ENCODE measurements at regions not wholly inside any gene's neighbourhood (a gene's known extent, or its start where the extent isn't known, plus 50 kb on each side); places are given as distances from the start of the nearest gene placed in this dataset.

DNA sequence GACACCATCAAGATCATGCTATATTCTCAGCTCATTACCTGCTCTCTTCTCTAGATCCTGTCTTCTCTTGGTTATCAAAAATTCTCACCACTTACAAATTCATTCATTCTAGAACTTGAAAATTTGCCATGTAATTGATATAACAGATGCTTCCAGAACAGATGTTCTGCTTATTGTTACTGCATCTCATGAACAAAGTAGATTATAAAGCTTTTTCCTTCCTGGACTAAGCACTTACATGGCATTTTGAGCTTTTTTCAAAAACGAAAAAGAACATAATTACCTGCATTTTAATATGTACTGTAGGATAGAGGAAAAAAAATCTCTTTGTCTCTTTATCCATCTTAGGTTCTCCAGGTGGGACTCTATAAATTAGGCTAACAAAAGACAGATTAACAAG is 79.6 kb upstream of the CREB1 start:
- H4K20me1 ChIP-seq (ENCODE audit: insufficient read depth, low read length), result no peaks in the 10 kb centered on the region
- no peak overlapping the region for H3K9ac ChIP-seq (ENCODE audit: low read length)
- H3K4me1 ChIP-seq (ENCODE audit: low read length), result no peaks in the 10 kb centered on the region
- H3K79me2 ChIP-seq (ENCODE audit: low read length), result no peaks in the 10 kb centered on the region
- no peak overlapping the region for H3K4me3 ChIP-seq (ENCODE audit: low read length)
- H3K27ac ChIP-seq (ENCODE audit: low read length), result no peak overlapping the region
- H3K9me3 ChIP-seq (ENCODE audit: insufficient read depth, low read length), result no peaks in the 10 kb centered on the region
- H2AFZ ChIP-seq (ENCODE audit: low read depth, low read length), result no peak overlapping the region
- H3K36me3 ChIP-seq (replicated peaks; ENCODE audit: low read depth, low read length), result no peaks in the 10 kb centered on the region
- TF ChIP-seq, protein P1, sequence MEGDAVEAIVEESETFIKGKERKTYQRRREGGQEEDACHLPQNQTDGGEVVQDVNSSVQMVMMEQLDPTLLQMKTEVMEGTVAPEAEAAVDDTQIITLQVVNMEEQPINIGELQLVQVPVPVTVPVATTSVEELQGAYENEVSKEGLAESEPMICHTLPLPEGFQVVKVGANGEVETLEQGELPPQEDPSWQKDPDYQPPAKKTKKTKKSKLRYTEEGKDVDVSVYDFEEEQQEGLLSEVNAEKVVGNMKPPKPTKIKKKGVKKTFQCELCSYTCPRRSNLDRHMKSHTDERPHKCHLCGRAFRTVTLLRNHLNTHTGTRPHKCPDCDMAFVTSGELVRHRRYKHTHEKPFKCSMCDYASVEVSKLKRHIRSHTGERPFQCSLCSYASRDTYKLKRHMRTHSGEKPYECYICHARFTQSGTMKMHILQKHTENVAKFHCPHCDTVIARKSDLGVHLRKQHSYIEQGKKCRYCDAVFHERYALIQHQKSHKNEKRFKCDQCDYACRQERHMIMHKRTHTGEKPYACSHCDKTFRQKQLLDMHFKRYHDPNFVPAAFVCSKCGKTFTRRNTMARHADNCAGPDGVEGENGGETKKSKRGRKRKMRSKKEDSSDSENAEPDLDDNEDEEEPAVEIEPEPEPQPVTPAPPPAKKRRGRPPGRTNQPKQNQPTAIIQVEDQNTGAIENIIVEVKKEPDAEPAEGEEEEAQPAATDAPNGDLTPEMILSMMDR (IDR thresholded peaks at IDR 0.05; ENCODE audit: low read depth, low read length), result no peak
- TF ChIP-seq EZH2phosphoT487 (IDR thresholded peaks at IDR 0.05; ENCODE audit: low read depth), result no peak
- no peak overlapping the region for H3K4me2 ChIP-seq (ENCODE audit: low read length)
- peaks cover 10% of the 10 kb centered on the region; the same call in 1 of the 2 replicates for H3K27me3 ChIP-seq (ENCODE audit: low read depth, low read length)

DNA sequence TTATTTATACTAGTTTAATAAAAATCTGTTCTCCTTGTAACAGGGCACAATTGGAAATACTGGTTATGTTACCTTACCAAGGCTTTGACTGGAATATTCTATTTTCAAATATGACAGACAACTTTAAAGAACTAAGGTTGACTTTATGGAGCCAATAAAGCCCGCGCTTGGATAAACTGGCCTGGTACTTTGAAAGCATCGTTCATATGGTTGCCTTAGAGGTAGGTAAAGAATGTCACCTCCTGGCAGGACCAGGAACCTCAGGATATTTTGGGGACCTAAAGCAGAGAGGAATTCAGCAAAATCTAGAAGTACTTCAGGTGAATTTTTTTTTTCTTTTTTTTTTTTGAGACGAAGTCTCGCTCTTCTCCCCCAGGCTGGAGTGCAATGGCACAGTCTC is 71.2 kb upstream of the CREB1 start:
- H3K9ac ChIP-seq (ENCODE audit: low read length), result no peak overlapping the region
- H3K4me1 ChIP-seq (ENCODE audit: low read length), result peaks cover 12% of the 10 kb centered on the region
- TF ChIP-seq, protein P1 (IDR thresholded peaks at IDR 0.05; ENCODE audit: low read depth, low read length), result no peak
- no peak for TF ChIP-seq EZH2phosphoT487 (IDR thresholded peaks at IDR 0.05; ENCODE audit: low read depth)
- no peaks in the 10 kb centered on the region for H3K36me3 ChIP-seq (replicated peaks; ENCODE audit: low read depth, low read length)
- no peak overlapping the region for H3K4me2 ChIP-seq (ENCODE audit: low read length)
- H3K4me3 ChIP-seq (ENCODE audit: low read length), result no peak overlapping the region
- no peaks in the 10 kb centered on the region for H3K79me2 ChIP-seq (ENCODE audit: low read length)
- H2AFZ ChIP-seq (ENCODE audit: low read depth, low read length), result no peak overlapping the region
- no peaks in the 10 kb centered on the region for H3K27me3 ChIP-seq (ENCODE audit: low read depth, low read length)
- H3K9me3 ChIP-seq (ENCODE audit: insufficient read depth, low read length), result no peaks in the 10 kb centered on the region
- H4K20me1 ChIP-seq (ENCODE audit: insufficient read depth, low read length), result no peaks in the 10 kb centered on the region
- no peak overlapping the region for H3K27ac ChIP-seq (ENCODE audit: low read length)

DNA sequence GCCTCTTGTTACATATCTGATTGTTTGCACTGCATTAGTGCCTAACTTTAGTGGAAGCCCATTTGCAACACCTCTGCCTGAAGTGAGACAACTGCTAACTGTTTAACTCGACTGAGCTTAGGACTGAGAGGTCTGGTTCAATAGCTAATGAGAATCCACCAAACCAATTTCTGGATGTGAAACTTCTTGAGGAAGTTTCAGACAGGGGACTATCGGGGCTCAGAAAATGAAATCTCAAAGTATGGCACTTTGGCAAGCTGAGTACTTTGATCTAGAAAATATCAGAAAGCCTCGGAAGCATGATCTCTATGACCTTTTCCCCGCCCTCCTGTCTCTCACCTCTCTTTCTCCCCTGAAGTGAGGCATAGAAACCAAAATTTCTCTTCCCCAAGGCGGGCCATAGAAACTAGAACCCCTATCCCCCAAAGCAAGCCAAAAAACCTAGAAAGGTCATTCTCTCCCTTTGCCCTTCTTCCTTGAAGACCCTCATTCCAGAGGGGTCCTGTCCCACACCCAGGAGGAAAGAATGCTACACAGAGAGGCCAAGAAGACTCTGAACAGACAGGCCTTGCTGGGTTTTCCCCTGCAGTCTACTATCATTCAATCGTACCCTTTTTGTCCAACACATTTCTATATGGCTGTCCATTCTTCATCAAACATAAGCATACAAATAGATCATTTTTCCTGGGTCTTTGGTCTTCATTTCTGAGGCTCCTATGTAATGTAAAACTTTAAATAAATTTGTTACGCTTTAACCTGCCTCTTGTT is 69.6 kb upstream of the CREB1 start:
- no peak overlapping the region for H2AFZ ChIP-seq (ENCODE audit: low read depth, low read length)
- TF ChIP-seq, protein P1 (IDR thresholded peaks at IDR 0.05; ENCODE audit: low read depth, low read length), result no peak
- no peaks in the 10 kb centered on the region for H4K20me1 ChIP-seq (ENCODE audit: insufficient read depth, low read length)

DNA sequence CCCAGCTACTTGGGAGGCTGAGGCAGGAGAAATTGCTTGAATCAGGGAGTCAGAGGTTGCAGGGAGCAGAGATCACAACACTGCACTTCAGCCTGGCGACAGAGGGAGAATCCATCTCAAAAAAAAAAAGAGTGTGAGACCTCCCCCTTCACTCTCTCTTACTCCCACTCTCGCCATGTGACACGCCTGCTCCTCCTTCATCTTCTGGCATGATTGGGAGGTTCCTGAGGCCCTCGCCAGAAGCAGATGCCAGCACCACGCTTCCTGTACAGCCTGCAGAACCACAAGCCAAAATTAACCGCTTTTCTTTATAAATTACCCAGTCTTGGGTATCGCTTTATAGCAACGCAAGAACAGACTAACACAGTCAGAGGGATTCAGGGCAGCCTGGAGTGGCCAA is 66.3 kb upstream of the CREB1 start:
- H3K27ac ChIP-seq (ENCODE audit: low read length), result no peak overlapping the region
- no peaks in the 10 kb centered on the region for H4K20me1 ChIP-seq (ENCODE audit: insufficient read depth, low read length)
- TF ChIP-seq EZH2phosphoT487 (IDR thresholded peaks at IDR 0.05; ENCODE audit: low read depth), result no peak
- TF ChIP-seq, protein P1 (IDR thresholded peaks at IDR 0.05; ENCODE audit: low read depth, low read length), result no peak
- H3K4me2 ChIP-seq (ENCODE audit: low read length), result no peak overlapping the region
- H3K9me3 ChIP-seq (ENCODE audit: insufficient read depth, low read length), result no peaks in the 10 kb centered on the region
- H3K27me3 ChIP-seq (ENCODE audit: low read depth, low read length), result no peaks in the 10 kb centered on the region
- no peaks in the 10 kb centered on the region for H3K79me2 ChIP-seq (ENCODE audit: low read length)
- H3K9ac ChIP-seq (ENCODE audit: low read length), result no peak overlapping the region
- H3K4me3 ChIP-seq (ENCODE audit: low read length), result no peak overlapping the region
- H3K36me3 ChIP-seq (replicated peaks; ENCODE audit: low read depth, low read length), result no peaks in the 10 kb centered on the region
- peaks cover 12% of the 10 kb centered on the region for H3K4me1 ChIP-seq (ENCODE audit: low read length)
- no peak overlapping the region for H2AFZ ChIP-seq (ENCODE audit: low read depth, low read length)

More for the DNA sequence above, 69.6 kb upstream of the CREB1 start:
- H3K4me1 ChIP-seq (ENCODE audit: low read length), result peaks cover 12% of the 10 kb centered on the region
- no peak overlapping the region for H3K9ac ChIP-seq (ENCODE audit: low read length)
- H3K4me2 ChIP-seq (ENCODE audit: low read length), result peak overlapping the region; percentile 48
- no peaks in the 10 kb centered on the region for H3K79me2 ChIP-seq (ENCODE audit: low read length)
- no peaks in the 10 kb centered on the region for H3K9me3 ChIP-seq (ENCODE audit: insufficient read depth, low read length)
- no peaks in the 10 kb centered on the region for H3K36me3 ChIP-seq (replicated peaks; ENCODE audit: low read depth, low read length)
- H3K27me3 ChIP-seq (ENCODE audit: low read depth, low read length), result no peaks in the 10 kb centered on the region
- no peak overlapping the region for H3K27ac ChIP-seq (ENCODE audit: low read length)
- peak overlapping the region; percentile 3; the same call in 1 of the 2 replicates for H3K4me3 ChIP-seq (ENCODE audit: low read length)

All from OCI-LY3 (cell line).